WTC11 (cell line): ENCODE measurements at regions not wholly inside any gene's neighbourhood (a gene's known extent, or its start where the extent isn't known, plus 50 kb on each side); places are given as distances from the start of the nearest gene placed in this dataset.

Experiments used
- FOXJ3 ChIP-seq: sonication (generic); formaldehyde crosslinking; IDR thresholded peaks from 2 replicates; pipeline ENCODE4 v1.9.0; 2021; ENCODE audit warnings: missing genetic modification reagents, mild to moderate bottlenecking, borderline replicate concordance
- TF ChIP-seq, protein P1 (sequence below): fragments of 200-600 bp; IDR thresholded peaks from 2 replicates; pipeline ENCODE4 v1.8.0; 2022; ENCODE audit warnings: antibody characterized with exemption
- TF ChIP-seq, protein P2 (sequence below): sonication (generic); formaldehyde crosslinking; IDR thresholded peaks from 2 replicates; pipeline ENCODE4 v1.8.0; 2022; ENCODE audit warnings: mild to moderate bottlenecking, missing genetic modification reagents

DNA sequence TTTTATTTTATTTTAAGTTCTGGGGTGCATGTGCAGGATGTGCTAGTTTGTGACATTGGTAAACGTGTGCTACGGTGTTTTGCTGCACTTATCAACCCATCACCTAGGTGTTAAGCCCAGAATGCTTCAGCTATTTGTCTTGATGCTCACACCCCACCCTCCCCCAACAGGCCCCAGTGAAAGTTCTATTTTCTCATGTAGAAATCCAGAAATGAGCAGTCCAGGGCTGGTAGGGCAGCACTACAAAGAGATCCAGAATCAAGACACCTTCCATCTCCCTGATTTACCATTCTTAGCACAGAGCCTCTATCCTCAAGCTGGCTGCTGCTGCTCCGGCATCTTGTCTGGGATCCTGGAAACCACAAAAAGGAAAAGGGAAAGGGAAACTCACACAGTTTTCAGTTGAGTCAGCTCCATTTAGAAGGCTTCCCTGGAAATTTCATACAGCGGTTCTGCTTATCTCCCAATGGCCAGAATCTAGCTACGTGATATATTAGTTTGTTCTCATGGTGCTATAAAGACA, 85.4 kb upstream of the SMARCA2 start:
- TF ChIP-seq, protein P1, sequence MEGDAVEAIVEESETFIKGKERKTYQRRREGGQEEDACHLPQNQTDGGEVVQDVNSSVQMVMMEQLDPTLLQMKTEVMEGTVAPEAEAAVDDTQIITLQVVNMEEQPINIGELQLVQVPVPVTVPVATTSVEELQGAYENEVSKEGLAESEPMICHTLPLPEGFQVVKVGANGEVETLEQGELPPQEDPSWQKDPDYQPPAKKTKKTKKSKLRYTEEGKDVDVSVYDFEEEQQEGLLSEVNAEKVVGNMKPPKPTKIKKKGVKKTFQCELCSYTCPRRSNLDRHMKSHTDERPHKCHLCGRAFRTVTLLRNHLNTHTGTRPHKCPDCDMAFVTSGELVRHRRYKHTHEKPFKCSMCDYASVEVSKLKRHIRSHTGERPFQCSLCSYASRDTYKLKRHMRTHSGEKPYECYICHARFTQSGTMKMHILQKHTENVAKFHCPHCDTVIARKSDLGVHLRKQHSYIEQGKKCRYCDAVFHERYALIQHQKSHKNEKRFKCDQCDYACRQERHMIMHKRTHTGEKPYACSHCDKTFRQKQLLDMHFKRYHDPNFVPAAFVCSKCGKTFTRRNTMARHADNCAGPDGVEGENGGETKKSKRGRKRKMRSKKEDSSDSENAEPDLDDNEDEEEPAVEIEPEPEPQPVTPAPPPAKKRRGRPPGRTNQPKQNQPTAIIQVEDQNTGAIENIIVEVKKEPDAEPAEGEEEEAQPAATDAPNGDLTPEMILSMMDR: no peak
- TF ChIP-seq, protein P2, sequence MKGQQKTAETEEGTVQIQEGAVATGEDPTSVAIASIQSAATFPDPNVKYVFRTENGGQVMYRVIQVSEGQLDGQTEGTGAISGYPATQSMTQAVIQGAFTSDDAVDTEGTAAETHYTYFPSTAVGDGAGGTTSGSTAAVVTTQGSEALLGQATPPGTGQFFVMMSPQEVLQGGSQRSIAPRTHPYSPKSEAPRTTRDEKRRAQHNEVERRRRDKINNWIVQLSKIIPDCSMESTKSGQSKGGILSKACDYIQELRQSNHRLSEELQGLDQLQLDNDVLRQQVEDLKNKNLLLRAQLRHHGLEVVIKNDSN (CRISPR knock-in tag): no peak
- TF ChIP-seq FOXJ3 (CRISPR knock-in tag): no peak
